Loucy (cell line): ENCODE measurements at regions not wholly inside any gene's neighbourhood (a gene's known extent, or its start where the extent isn't known, plus 50 kb on each side); places are given as distances from the start of the nearest gene placed in this dataset.

Experiments used
- H2AFZ ChIP-seq: fragments of 200-600 bp; sonication (generic); 2 replicates; pipeline ENCODE4 v1.6.0; 2016; ENCODE audit warnings: antibody characterized with exemption, mild to moderate bottlenecking, low read length, moderate library complexity
- H3F3A ChIP-seq: fragments of 200-600 bp; 2 replicates; pipeline ENCODE4 v1.6.0; 2016; ENCODE audit warnings: antibody characterized with exemption, low read depth, mild to moderate bottlenecking
- H3K27me3 ChIP-seq: fragments of 200-600 bp; sonication (generic); 2 replicates; pipeline ENCODE4 v1.6.1; 2014; ENCODE audit warnings: low read length, mild to moderate bottlenecking; ENCODE audit not compliant: insufficient read depth, poor library complexity, severe bottlenecking
- H3K36me3 ChIP-seq: fragments of 200-600 bp; sonication (generic); 2 replicates; pipeline ENCODE4 v1.6.1; 2016; ENCODE audit warnings: low read length; ENCODE audit not compliant: insufficient read depth
- H3K4me1 ChIP-seq: fragments of 200-600 bp; sonication (generic); 2 replicates; pipeline ENCODE4 v1.5.1; 2014; ENCODE audit warnings: low read length, mild to moderate bottlenecking; ENCODE audit not compliant: insufficient read depth, poor library complexity, severe bottlenecking
- H3K4me2 ChIP-seq: fragments of 200-600 bp; sonication (generic); 2 replicates; pipeline ENCODE4 v1.6.0; 2014; ENCODE audit warnings: antibody characterized with exemption, low read length, low read depth, mild to moderate bottlenecking; ENCODE audit not compliant: poor library complexity, severe bottlenecking
- H3K4me3 ChIP-seq: fragments of 200-600 bp; sonication (generic); 2 replicates; pipeline ENCODE4 v1.5.1; 2014; ENCODE audit warnings: low read length, mild to moderate bottlenecking, mixed read lengths; ENCODE audit not compliant: poor library complexity, severe bottlenecking
- H3K79me2 ChIP-seq: fragments of 200-600 bp; sonication (generic); 2 replicates; pipeline ENCODE4 v1.6.1; 2014; ENCODE audit warnings: low read length; ENCODE audit not compliant: insufficient read depth
- H3K9ac ChIP-seq: fragments of 200-600 bp; sonication (generic); 2 replicates; pipeline ENCODE4 v1.6.0; 2014; ENCODE audit warnings: mild to moderate bottlenecking, low read depth, low read length, moderate library complexity; ENCODE audit not compliant: poor library complexity, severe bottlenecking
- H3K9me2 ChIP-seq: fragments of 200-600 bp; sonication (generic); replicated peaks from 2 replicates; pipeline ENCODE4 v1.6.1; 2016; ENCODE audit warnings: low read depth, low read length, mixed read lengths
- H3K9me3 ChIP-seq: fragments of 200-600 bp; sonication (generic); 2 replicates; pipeline ENCODE4 v1.6.1; 2014; ENCODE audit warnings: mild to moderate bottlenecking, antibody characterized with exemption, low read length, low read depth; ENCODE audit not compliant: insufficient read depth
- H4K20me1 ChIP-seq: fragments of 200-600 bp; sonication (generic); 2 replicates; pipeline ENCODE4 v1.6.0; 2014; ENCODE audit warnings: antibody characterized with exemption, low read length, mild to moderate bottlenecking; ENCODE audit not compliant: insufficient read depth, poor library complexity, severe bottlenecking
- EZH2phosphoT487 ChIP-seq: fragments of 200-600 bp; IDR thresholded peaks from 2 replicates; pipeline ENCODE4 v1.6.1; 2018; ENCODE audit warnings: antibody characterized with exemption, mild to moderate bottlenecking, moderate library complexity, borderline replicate concordance
- TF ChIP-seq, protein P1 (sequence below): fragments of 200-600 bp; sonication (generic); conservative IDR thresholded peaks from 2 replicates; pipeline ENCODE4 v1.5.1; 2014; ENCODE audit warnings: mild to moderate bottlenecking, antibody characterized with exemption, low read length

DNA sequence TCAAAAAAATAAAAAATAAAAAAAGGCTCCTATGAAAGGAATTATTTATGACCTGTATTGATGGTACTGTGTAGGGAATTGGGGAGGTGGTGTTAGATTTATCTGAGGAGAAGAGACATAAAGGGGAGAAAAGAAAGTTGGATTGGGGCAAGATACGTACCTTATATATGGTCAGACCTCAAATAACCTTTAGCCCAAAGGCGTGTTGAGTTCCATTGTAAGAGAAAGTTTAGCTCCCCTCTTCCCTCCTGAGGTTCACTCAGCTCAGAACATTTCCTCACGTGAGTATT is 296.9 kb downstream of the ADGB start:
- Histone ChIP-seq H3K9me3 (no peaks in the 10 kb centered on the region), H3K36me3 (no peaks in the 10 kb centered on the region), H3K79me2 (no peaks in the 10 kb centered on the region), H3K4me3 (no peak overlapping the region), H3F3A (no peaks in the 10 kb centered on the region), H3K27me3 (no peaks in the 10 kb centered on the region), H3K9me2 (no peaks in the 10 kb centered on the region), H3K9ac (no peak overlapping the region), H4K20me1 (no peaks in the 10 kb centered on the region), H3K4me1 (peaks cover 7% of the 10 kb centered on the region), H2AFZ (no peak overlapping the region), H3K4me2 (no peak overlapping the region)
- TF ChIP-seq, protein P1, sequence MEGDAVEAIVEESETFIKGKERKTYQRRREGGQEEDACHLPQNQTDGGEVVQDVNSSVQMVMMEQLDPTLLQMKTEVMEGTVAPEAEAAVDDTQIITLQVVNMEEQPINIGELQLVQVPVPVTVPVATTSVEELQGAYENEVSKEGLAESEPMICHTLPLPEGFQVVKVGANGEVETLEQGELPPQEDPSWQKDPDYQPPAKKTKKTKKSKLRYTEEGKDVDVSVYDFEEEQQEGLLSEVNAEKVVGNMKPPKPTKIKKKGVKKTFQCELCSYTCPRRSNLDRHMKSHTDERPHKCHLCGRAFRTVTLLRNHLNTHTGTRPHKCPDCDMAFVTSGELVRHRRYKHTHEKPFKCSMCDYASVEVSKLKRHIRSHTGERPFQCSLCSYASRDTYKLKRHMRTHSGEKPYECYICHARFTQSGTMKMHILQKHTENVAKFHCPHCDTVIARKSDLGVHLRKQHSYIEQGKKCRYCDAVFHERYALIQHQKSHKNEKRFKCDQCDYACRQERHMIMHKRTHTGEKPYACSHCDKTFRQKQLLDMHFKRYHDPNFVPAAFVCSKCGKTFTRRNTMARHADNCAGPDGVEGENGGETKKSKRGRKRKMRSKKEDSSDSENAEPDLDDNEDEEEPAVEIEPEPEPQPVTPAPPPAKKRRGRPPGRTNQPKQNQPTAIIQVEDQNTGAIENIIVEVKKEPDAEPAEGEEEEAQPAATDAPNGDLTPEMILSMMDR = no peak
- no peak for TF ChIP-seq EZH2phosphoT487

DNA sequence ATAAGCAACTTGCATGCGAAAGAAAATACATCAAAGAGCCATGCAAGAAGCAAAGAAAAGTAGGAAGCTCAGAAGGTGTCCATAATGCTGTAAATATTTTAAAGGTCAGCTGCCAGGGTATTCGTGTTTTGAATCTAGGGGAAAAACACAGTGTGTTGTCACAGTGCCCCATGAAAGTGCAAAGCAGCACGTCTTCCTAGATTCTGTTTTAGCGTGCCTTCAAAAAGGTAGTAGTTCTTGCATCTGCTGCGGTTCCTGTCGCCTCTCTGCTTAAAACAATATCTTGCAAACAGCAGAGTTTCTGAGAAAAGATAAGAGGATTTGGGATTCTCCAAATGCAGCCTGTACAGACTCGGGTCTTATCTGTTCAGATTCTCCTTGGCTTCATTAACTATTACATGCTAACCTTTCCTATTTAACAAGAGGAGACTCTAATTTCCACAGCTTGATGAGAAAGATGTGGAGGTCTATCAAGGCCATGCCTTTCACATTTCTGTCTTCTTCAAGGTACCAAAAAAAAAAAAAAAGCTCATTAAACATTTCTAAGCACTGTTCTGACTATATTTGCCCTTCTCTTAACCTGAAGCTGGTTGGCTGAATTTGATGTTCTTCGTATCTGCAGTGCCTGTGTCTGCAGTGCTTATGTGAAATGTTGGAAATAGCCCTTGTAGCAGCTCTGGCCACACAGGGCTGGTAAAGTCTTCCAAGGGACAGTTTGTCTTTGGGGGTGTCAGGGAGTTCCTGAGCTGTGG is 297.5 kb downstream of the ADGB start:
- Histone ChIP-seq H3K79me2 (no peaks in the 10 kb centered on the region), H3K4me1 (peaks cover 7% of the 10 kb centered on the region), H3K9ac (no peak overlapping the region), H4K20me1 (no peaks in the 10 kb centered on the region), H3K27me3 (no peaks in the 10 kb centered on the region), H3K9me3 (no peaks in the 10 kb centered on the region), H3K9me2 (no peaks in the 10 kb centered on the region), H2AFZ (no peak overlapping the region), H3K4me2 (no peak overlapping the region), H3F3A (no peaks in the 10 kb centered on the region), H3K36me3 (no peaks in the 10 kb centered on the region), H3K4me3 (no peak overlapping the region)
- TF ChIP-seq, protein P1 = no peak
- no peak for TF ChIP-seq EZH2phosphoT487

DNA sequence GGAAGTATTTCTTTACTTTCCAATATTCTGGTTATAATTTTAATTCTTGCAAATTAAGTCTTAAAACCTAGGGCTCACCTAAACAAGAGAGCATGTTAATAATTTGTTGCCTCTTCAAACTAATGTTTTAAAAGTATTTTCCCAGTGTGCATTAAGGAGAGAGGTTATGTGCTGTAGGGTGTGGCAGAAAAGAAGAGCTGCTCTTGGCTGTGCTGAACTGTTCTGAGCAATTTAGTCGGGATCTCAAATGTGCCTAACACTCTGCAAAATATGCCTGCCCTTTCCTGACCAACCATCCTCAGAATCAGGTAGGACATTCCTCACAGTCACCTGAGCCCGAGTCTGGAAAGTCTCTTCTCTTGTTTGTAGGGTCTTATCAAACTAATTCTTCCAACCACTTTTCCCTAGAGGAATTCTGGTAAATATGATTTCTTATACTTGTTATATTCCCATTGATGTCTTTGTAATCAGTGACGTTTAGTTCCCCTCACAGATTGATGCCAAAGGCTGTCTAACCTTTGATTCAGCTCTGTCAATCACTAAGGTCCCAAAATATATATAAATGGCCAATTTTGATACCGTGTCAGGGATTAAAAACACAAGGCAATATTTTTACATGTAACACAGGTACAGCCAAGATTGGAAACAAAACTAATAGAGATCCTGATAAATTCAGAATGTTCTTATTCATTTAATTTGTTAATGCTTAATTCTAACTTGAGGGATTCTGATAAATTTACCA is 298.4 kb downstream of the ADGB start:
- Histone ChIP-seq H3K9ac (no peak overlapping the region), H3K4me2 (no peak overlapping the region), H3F3A (no peaks in the 10 kb centered on the region), H3K36me3 (no peaks in the 10 kb centered on the region), H3K79me2 (no peaks in the 10 kb centered on the region), H3K9me3 (no peaks in the 10 kb centered on the region), H3K4me3 (no peak overlapping the region), H3K4me1 (peaks cover 7% of the 10 kb centered on the region), H4K20me1 (no peaks in the 10 kb centered on the region), H3K27me3 (no peaks in the 10 kb centered on the region), H3K9me2 (no peaks in the 10 kb centered on the region), H2AFZ (no peak overlapping the region)
- no peak for TF ChIP-seq EZH2phosphoT487
- TF ChIP-seq, protein P1 = no peak
